ENCODE measurements at regions not wholly inside any gene's neighbourhood (a gene's known extent, or its start where the extent isn't known, plus 50 kb on each side); places are given as distances from the start of the nearest gene placed in this dataset.
"Not testable (repeated sequence)": the region's sequence is repeated elsewhere in the genome, so short reads cannot be mapped to it uniquely, and the experiment has no call there.

GRCh38 chr5:167261309-167262100, 1029.9 kb upstream of the WWC1 start:
- DNase-seq = no peak

- DNase-seq = no peak
Observed at GRCh38 chr5:167263185-167263584, 1028.3 kb upstream of the WWC1 start.

- no peak for DNase-seq
Observed at GRCh38 chr5:167264348-167264747, 1027.1 kb upstream of the WWC1 start.

GRCh38 chr5:167268337-167268736, 1023.1 kb upstream of the WWC1 start:
- no peak for DNase-seq

DNA sequence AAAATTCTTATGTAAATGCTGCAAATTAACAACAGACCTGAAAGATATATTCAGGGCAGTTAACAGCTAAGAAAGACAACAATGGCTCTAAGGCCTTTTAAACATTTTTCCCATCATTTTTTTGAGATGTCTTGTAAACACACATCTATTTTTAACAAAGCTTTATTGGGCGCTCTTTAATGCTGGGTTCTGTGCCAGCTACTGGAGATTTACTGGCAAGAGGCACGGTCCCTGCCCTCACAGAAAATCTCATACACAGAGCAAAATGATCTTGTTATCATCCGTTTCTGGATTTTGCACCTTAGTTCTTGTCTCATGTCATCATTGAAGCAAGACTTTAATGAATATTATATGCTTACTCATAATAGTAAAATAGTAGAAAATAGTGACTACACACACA, 1022.3 kb upstream of the WWC1 start:
- no peak for DNase-seq

GRCh38 chr5:167271081-167271480, 1020.4 kb upstream of the WWC1 start:
- no peak for DNase-seq

- DNase-seq = no peak
Observed at GRCh38 chr5:167271511-167271910, 1019.9 kb upstream of the WWC1 start.

- no peak for DNase-seq
Observed at GRCh38 chr5:167280111-167280510, 1011.3 kb upstream of the WWC1 start.

- DNase-seq = no peak
Observed at GRCh38 chr5:167281925-167282324, 1009.5 kb upstream of the WWC1 start.

DNA sequence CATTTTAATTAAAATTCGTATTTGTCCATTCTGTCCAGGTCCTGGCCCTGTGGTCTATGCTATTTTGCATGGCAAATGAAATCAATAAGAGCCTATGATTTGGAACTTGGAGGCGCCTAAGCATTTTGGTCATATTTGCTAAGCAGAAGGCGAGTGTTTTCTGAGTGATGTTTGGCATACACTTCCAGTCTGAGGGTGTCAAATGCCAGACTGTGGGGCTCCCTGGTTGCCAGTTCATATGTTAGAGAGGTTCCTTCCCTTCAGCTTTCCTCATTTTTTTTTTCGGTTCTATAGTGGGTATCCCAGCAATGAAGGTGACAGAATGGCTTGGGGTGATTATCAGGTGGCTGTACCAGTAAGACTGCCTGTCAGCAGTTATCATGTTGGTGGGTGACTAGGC, 1007.8 kb upstream of the WWC1 start:
- no peak for DNase-seq

GRCh38 chr5:167284222-167284890, 1007.1 kb upstream of the WWC1 start:
- no peak for DNase-seq

DNA sequence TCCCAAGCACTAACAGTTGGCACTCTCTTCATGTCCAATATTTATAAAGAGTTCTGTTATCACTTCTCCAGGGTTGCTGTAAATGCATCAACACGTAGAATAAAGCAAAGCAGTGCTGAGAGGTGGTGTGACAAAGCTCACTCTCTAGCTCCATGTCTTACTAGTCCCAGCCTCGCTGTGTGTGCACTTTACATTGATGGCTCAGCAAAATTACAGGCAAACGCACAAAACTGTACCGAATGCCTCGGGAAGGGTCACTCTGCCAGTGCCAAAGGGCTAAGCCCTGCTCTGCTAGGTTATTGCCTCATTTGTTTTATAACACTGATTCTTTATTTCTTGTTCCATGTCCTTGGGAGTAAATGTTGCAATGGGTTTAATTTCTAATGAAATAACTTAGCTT, 1005.9 kb upstream of the WWC1 start:
- DNase-seq = no peak

DNA sequence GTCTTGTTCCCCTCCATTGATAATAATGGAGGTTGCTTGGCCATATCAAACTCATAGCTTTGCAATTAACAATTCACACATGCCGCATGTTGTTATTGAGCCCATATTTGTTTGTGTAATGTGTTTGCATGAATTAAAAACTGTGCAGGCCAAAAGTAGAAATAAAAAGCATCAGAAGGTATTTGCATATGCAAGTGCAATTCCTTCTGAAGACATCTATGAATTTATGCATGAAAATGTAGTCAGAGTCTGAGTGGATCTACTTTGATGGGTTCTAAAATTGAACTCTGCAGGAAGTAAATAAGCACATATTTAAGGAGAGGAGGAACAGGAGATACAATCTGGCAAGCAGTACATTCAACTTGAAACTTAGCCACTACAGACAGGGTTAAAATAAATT, 1004.6 kb upstream of the WWC1 start:
- DNase-seq = no peak

DNA sequence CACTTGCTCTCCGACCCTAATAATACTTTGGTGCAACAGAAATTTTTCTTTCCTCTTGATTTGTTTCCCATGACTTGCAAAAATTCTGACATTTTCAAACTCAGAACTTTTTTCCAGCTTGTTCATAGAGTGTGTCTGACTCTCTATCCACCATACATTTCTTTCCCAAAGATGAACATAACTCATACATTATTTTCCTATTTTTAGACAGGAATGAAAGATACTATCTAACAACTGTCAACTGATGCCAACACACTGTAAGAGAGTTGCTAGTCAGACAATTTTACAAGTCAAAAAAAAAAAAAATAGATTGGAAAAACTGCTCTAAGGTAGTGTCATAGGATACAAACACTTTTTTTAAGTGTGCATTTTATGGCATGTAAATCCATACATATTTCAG, 1001.0 kb upstream of the WWC1 start:
- DNase-seq = no peak

DNA sequence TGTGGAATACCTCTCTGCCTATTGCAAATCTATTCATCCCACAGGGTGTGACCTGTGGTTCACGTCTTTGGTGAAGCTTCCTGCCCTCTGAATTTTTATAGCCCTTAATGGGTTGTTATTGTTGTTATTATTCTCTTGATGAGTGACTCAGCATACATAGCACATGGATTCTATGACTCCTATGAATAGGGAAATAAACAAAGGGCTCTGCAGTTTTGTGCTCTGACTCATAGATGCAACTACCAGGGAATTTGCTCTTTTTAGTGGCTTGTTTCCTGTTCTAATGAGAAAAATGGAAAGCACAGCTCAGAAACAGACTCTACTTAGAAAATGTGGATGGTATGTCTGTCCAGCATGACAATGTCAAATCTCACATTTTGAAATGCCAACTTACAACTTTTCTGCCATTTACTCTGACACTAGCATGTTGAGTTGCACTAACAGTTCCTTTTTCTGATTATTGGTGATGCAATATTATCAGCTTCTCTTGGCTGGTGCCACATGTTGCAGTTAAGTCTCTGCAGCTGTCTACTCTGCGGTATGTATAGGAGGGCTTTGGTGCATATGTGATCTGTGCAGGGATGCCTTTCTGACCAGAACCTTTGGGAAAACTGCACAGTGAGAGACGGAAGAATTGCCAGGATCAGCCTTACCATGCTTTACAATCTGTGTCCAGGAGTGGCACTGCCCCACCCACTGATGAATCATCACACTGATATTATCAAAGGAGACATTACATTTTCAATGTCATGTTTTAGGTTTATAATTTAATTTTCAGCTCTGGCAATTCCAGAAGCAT, 996.4 kb upstream of the WWC1 start:
- peak; percentile 79 for DNase-seq

- no peak for DNase-seq
Observed at GRCh38 chr5:167295681-167296005, 995.8 kb upstream of the WWC1 start.

- DNase-seq = no peak
Observed at GRCh38 chr5:167296066-167296465, 995.4 kb upstream of the WWC1 start.

DNA sequence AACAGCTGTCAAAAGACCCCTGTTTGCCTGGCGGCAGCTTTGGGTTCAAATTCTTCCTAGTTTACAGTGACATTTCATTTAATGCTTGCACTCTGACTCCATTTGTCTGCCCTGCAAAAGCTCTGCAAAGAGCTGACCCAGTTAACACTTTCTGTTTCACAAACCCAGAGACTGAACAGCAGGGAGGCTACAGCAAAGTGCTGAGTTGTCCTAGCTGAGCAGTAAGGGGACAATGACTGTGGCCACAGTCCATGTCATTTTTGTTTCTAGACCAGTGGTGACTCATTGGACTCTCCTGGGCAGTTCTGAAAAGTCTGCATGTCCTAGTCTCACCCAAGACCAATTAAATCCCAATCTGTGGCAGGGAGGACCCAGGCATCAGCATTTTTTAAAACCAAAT, 994.8 kb upstream of the WWC1 start:
- no peak for DNase-seq

DNA sequence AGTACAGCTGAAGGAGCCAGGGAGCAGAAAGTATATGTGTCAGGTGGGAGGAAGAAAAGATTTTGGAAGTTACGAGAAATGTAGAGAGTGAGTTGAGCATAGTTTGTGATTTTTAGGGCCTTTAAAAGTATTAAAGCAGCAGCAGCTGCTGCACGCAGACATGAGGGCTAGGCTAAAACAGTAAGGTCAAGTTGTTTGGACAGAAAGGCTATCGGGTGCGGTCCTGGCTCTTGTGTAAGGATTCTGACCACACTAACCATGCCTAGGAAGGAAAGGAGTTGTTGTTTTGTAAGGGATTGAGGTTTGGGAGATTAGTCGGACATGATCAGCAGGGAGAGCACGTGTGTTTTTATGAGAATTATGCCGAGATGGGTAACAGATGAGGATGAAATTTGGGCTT, 991.6 kb upstream of the WWC1 start:
- not testable (repeated sequence) for DNase-seq

- no peak for DNase-seq
Observed at GRCh38 chr5:167303582-167303981, 987.9 kb upstream of the WWC1 start.

GRCh38 chr5:167304834-167305469, 986.5 kb upstream of the WWC1 start:
- DNase-seq = no peak

DNA sequence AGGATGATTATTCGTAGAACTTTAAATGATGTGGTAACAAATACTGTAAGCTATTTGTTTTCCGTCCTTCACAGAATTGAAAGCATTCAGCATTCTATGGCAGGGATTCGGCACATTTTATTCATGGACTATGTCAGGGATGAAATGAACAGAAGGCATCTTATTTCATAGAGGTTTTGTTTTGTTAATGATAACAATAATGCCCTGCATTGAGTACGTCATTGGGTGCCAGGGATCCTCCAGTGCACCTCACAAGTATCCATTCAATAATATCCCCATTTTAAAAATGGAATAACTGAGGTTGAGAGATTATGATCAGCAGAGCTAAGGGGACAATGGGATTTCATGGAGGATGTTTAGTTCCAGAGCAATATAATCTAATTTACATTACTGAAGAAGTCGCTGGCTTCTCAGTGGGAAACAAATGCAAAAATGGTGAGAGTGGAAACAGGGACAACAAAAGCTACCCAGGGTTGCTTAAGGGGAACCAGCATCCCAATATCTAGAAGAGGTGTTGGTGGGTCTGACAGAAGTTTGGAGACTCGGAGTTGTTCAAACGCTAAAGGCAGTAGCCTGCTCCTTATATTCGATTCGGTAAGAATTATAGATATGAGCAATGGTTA, 985.7 kb upstream of the WWC1 start:
- DNase-seq = no peak
